Effector memory CD8-positive, alpha-beta T cell (primary cell): ENCODE measurements at regions not wholly inside any gene's neighbourhood (a gene's known extent, or its start where the extent isn't known, plus 50 kb on each side); places are given as distances from the start of the nearest gene placed in this dataset.

Experiments used
- ATAC-seq: fragments of 150-1000 bp; cut with Tn5 transposase; replicated peaks from 2 replicates; pipeline ENCODE4 v1.10.0; 2021; ENCODE audit warnings: mild to moderate bottlenecking, moderate library complexity
- DNase-seq, 3 experiments: peaks; one replicate each; pipeline ENCODE4 v3.0.0; 2021
- H3K27ac Mint-ChIP-seq, 2 donors: one replicate each; pipeline ENCODE4 v1.8.0; 2022; ENCODE audit warnings: mild to moderate bottlenecking in 2 of 2, mixed read lengths in 2 of 2, moderate library complexity in 2 of 2
- H3K27me3 Mint-ChIP-seq, 2 donors: one replicate each; pipeline ENCODE4 v1.8.0; 2022; ENCODE audit warnings: mixed read lengths in 2 of 2
- H3K36me3 Mint-ChIP-seq: one replicate; pipeline ENCODE4 v1.8.0; 2022; ENCODE audit warnings: mild to moderate bottlenecking, moderate library complexity, mixed read lengths; ENCODE audit not compliant: insufficient read depth
- H3K4me1 Mint-ChIP-seq, 2 donors: one replicate each; pipeline ENCODE4 v1.8.0; 2022; ENCODE audit warnings: low read depth in 2 of 2, mixed read lengths in 2 of 2
- H3K4me3 Mint-ChIP-seq, 2 donors: one replicate each; pipeline ENCODE4 v1.8.0; 2022; ENCODE audit warnings: mild to moderate bottlenecking in 2 of 2, mixed read lengths in 2 of 2, moderate library complexity in 2 of 2
- H3K9me3 Mint-ChIP-seq, 2 donors: one replicate each; pipeline ENCODE4 v1.8.0; 2022; ENCODE audit warnings: mixed read lengths in 2 of 2

DNA sequence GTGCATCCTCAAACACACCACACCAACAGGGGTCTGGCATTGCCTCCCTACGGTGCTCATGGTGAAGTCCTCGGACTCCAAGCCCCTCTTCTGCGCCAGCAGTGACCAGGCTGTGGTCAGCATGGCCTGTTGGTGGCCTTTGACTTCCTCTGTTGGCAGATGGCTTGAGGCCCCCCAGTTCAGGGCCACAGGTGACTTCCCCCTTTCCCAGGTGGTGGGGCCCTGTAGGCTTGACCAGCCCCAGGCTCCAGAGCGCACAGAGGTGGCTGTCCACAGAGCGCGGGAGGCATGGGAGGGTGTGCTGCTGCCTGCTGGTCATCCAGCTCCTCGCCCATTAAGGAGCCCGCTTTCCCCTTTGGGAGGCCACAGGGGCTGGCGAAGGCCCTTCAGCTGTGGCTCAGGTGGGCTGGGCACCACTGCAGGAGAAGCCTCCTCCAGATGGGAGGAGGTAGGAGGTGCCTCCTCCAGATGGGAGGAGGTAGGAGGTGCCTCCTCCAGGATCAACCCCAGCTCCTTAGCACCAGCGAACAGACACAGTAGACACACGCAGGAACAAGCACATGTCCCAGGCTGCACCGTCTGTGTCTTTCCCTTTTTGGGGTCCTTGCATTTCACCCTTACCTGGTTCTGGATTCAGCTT lies 52.1 kb upstream of the BHLHE23 start:
- no peak for ATAC-seq

DNA sequence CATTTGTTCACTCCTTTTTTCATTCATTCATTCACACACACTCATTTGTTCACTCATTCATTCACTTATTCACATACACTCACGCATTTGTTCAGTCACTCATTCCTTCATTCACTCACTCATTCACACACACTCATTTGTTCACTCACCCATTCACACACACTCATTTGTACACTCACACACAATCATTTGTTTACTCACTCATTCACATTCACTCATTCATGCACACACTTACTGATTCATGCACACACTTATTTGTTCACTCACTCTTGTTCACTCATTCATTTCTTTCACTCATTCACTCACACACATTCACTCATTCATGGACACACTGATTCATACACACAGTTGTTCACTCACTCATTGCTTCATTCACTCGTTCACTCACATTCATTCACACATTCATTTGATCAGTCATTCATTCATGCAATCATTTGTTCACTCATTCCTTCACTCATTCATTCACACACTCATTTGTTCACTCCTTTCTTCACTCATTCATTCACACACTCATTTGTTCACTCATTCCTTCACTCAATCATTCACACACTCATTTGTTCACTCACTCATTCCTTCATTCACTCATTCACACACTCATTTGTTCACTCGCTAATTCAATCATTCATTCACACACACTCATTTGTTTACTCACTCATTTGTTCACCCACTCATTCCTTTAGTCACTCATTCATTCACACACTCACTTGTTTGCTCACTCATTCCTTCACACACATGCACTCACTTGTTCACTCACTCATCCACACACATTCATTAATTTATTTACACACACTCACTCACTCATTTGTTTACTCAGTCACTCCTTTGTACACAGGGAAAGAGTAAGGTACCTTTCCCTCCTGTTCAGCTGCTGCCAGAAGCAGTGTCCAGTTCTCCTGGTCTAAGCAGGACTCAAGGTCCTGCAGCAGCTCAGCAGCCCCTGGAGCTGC lies 50.7 kb upstream of the BHLHE23 start:
- H3K27me3 Mint-ChIP-seq: peaks cover 25 to 33% of the 10 kb centered on the region in 2 donors
- no peak overlapping the region for H3K27ac Mint-ChIP-seq
- ATAC-seq (no peak), DNase-seq (no peak)
- no peak overlapping the region for H3K4me3 Mint-ChIP-seq
- no peaks in the 10 kb centered on the region for H3K9me3 Mint-ChIP-seq
- H3K36me3 Mint-ChIP-seq: no peaks in the 10 kb centered on the region
- H3K4me1 Mint-ChIP-seq: no peaks in the 10 kb centered on the region

More for the DNA sequence above, 52.1 kb upstream of the BHLHE23 start:
- Mint-ChIP-seq H3K9me3 (no peaks in the 10 kb centered on the region), H3K27ac (no peak overlapping the region), H3K27me3 (peaks cover 21 to 36% of the 10 kb centered on the region in 2 donors), H3K36me3 (no peaks in the 10 kb centered on the region), H3K4me3 (no peak overlapping the region), H3K4me1 (no peaks in the 10 kb centered on the region)
- DNase-seq: no peak

DNA sequence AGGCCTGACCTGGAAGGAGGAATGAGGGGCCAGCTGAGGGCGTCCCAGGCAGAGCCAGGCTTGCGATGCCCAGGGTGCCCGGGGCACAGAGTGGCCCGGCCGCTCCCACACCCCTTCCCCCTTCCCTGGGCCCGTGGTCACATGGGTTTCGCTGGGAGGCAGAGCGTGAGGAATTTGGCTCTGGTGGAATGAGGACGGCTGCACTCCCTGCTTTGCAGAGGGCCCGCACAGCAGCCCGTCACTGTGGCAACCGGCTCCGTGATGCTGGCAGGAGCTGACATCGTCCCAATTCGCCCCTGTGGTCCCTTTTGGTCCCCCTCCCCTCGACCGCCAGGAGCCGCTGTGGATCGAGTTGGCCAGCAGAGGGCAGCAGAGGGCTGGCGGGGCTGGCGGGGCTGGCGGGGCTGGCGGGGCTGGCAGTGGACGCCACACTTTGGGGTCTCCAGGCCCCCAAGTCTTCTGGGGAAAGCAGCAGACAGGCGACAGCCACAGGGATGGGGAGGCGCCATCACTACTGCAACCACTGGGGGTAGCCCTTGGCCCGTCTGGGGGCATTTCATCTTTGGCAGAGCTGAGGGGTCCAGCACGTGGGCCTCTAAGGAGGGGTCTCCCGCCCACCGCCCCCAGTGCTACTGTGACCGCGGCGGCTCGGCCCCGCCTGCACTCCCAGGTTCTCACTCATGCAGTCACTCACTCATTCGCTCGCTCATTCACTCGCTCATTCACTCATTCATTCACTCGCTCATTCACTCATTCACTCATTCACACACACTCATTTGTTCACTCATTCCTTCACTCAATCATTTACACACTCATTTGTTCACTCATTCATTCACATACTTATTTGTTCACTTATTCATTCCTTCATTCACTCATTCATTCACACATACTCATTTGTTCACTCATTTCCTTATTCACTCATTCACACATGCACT lies 49.7 kb upstream of the BHLHE23 start:
- ATAC-seq: peak; percentile 64
- Mint-ChIP-seq H3K27me3 (peaks cover 28 to 36% of the 10 kb centered on the region in 2 donors), H3K4me1 (no peaks in the 10 kb centered on the region), H3K4me3 (no peak overlapping the region), H3K27ac (no peak overlapping the region), H3K36me3 (no peaks in the 10 kb centered on the region), H3K9me3 (no peaks in the 10 kb centered on the region)
- peak; percentile 36 to 43 (median 37) for DNase-seq
